A673 (cell line): ENCODE measurements at regions not wholly inside any gene's neighbourhood (a gene's known extent, or its start where the extent isn't known, plus 50 kb on each side); places are given as distances from the start of the nearest gene placed in this dataset.

Source experiments
- EZH2 ChIP-seq: fragments of 200-600 bp; sonication (generic); IDR thresholded peaks from 2 replicates; pipeline ENCODE4 v1.6.1; 2017; ENCODE audit warnings: borderline replicate concordance, low read depth, mild to moderate bottlenecking, mixed read lengths, antibody characterized with exemption, low read length; ENCODE audit not compliant: poor library complexity, severe bottlenecking
- TF ChIP-seq, protein P1 (sequence below): fragments of 300-800, 200-600 bp; sonication (generic); conservative IDR thresholded peaks from 2 replicates; pipeline ENCODE4 v1.5.1; 2017; ENCODE audit warnings: low read depth, mild to moderate bottlenecking, antibody characterized with exemption, low read length, moderate library complexity, mixed read lengths

DNA sequence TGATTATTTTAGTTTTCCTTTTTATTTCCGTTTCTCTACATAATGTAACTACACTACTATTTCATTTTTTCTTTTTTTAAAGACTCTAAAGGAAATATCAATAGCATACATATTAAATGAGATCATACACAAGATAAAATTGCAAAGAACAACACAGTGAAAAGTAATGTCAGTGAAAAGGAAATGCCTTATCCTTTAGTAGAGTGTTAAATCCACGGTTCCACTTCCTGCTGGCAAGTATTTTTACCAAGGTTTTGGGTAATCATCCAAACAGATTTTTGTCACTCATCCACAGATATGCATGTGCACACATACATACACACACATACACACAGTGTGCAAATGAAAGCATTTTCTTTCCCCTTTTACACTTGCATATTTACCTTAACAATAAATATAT, 548.9 kb downstream of the PPP4R3C start:
- TF ChIP-seq, protein P1, sequence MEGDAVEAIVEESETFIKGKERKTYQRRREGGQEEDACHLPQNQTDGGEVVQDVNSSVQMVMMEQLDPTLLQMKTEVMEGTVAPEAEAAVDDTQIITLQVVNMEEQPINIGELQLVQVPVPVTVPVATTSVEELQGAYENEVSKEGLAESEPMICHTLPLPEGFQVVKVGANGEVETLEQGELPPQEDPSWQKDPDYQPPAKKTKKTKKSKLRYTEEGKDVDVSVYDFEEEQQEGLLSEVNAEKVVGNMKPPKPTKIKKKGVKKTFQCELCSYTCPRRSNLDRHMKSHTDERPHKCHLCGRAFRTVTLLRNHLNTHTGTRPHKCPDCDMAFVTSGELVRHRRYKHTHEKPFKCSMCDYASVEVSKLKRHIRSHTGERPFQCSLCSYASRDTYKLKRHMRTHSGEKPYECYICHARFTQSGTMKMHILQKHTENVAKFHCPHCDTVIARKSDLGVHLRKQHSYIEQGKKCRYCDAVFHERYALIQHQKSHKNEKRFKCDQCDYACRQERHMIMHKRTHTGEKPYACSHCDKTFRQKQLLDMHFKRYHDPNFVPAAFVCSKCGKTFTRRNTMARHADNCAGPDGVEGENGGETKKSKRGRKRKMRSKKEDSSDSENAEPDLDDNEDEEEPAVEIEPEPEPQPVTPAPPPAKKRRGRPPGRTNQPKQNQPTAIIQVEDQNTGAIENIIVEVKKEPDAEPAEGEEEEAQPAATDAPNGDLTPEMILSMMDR = no peak
- TF ChIP-seq EZH2 = no peak
